GM19239 (cell line): ENCODE measurements at regions not wholly inside any gene's neighbourhood (a gene's known extent, or its start where the extent isn't known, plus 50 kb on each side); places are given as distances from the start of the nearest gene placed in this dataset.

Experiments
- DNase-seq: peaks from one replicate; pipeline ENCODE4 v3.0.0; 2011; ENCODE audit warnings: low spot score; ENCODE audit not compliant: insufficient read length
- FAIRE-seq: peaks from 2 replicates; lab custom pipeline; 2011; peaks lifted over from hg19 to GRCh38; lab: Jason Lieb, UNC

DNA sequence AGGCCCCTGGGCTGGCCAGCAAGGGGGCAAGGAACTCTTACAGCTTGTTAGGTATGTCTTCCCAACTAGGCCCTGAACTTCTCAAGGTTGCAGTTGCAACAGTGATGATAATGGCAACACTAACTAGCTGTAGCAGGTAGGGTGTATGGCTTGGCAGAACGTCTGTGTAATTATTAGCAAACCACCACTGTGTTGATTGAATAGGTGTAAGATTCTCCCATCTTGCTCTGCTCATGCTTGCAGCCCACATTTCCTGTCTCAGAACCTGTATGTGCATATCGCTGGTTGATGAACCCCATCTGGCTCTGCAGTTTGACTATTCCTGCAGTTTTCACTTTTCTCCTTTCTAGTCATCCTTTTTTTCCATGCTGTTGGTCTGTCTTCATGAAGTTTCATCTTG is 178.8 kb downstream of the KATNAL1 start:
- DNase-seq, result no peak

DNA sequence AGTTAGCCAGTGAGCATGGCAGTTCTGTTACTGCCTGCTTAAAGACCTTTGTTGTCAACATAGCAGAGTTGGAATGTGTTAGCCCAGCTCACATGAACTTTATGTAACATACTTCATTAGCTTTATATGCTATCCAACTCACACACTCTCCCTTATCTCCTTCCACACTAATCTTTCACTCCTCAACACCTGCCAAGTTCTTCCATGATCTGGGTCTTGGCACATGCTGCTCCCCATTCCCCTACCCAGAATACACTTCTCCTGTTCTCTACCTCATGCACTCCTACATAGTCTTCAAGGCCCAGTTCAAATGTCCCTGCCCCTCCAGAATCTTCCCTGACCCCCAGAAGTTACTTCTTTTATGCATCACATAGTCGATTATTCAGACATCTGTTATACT is 179.3 kb downstream of the KATNAL1 start:
- FAIRE-seq (no peak), DNase-seq (no peak)

More for the DNA sequence above, 178.8 kb downstream of the KATNAL1 start:
- peak; percentile 69 for FAIRE-seq

DNA sequence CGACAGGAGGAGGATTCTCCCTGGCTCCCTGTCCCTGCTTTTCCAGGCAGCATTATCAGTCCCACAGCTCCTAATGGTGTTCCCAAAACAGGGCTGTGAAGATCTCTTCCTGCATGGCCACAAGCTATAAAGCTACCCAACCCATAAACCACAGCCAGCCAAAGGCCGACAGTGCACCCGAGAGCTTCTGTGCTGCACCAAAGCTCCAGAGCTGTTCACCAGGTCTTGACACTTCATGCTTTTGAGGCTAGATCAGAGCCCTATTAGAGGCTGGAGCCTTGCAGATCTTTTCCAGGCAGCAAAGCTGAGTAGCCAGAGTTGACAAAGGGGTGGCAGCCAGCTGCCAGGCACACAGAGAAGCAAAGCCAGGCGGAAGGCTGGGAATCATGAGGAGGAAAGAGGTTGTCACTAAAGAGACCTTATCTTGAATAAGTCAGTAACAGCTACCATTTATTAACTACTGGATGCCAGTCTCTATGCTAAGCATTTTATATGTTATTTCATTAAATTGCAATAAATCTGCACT is 180.4 kb downstream of the KATNAL1 start:
- DNase-seq (no peak), FAIRE-seq (no peak)

DNA sequence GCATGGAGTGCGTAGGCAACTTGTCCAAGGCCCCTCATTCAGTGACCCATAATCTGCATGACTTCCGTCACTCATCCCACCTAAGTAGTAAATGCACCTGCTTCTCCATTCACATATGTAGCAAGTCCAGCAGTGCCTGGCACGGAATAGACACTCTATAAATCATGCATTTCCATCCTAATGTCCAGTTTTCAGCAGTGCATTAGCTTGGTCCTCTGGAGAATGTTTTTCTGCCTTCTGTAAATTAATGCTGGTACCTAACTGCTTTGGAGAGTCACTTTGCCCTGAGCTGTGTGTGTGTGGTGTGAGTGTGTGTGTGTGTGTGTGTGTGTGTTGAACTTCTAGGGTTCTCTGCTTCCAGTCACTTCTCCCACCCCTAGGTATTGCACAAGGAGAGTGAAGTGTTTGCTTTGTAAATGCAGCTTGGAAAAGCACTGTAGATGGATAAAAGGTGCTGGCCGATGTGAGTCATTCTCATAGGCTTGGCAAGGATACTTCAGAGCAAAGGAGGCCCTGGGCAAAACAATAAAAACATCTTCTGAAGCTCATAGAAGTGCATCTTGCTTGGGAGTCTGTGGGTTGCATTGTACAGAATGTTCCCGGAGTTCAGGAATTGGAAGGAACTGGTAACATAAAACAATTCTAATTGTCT is 181.8 kb downstream of the KATNAL1 start:
- DNase-seq (no peak), FAIRE-seq (no peak)

DNA sequence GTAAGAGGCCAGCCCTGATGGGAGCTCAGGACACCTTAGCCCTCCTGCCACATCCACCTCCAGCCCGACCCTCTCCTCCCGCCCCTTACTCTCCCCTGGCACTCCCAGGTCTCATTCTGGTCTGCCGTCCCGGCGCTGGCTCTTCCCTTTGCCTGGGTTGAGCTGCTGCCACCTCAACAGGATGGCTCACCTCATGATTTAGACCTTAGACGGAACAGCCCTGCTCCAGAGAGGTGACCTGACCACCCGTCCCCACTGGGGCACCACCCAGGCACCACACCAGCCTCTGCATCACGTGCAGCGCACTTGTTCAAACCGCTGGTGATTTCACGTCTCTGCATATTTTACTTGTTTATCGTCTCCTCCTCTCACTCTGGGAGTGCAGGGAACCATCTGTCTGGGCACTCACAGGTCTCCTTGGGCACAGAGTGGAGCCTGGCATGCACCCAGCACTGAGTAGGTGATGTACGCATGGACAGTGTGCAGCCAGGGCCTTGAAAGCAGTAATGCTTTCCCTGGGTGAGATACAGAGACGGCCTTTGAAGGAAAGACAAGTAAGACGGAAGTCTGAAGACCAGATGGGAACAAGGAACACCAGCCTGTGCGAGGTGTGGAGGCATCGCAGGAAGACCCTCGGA is 183.1 kb downstream of the KATNAL1 start:
- FAIRE-seq (no peak), DNase-seq (no peak)

DNA sequence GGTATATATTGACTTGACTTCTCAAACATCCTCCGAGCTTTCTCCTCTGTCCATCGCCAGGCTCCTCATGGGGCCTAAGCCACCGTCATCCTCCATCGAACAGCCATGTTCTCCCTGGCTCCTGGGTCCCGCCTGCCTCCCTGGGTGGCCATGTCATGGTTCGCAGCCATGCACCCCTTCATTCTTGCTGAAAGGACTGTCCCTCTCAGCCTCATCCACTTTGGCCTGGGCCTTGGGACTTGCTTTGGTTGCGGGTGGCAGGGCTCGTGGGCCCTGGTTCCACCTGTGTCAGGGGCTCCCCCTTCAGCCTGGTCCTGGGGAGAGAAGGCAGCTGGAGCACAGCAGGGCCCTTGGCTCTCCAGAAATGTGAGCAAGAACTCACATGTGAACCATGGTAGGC is 183.8 kb downstream of the KATNAL1 start:
- FAIRE-seq, result no peak
- no peak for DNase-seq

DNA sequence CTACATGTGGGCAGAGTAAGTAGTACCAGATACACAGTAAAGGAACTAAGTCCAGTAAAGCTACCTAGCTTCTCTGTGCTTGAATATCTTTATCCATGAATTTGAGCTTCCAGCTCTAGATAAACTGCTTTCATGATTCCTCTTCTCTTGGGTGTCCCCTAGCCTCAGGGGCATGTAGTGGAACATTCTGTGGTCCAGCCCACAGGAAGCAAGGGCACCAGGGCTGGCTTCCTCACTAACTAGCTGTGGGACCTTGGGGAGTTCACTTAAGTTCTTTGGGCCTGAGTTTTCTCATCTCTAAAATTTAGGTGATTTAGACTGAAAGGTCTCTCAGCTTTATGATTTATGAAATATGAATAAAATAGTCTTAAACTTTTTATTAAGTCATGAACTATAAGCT is 185.7 kb downstream of the KATNAL1 start:
- no peak for FAIRE-seq
- no peak for DNase-seq

DNA sequence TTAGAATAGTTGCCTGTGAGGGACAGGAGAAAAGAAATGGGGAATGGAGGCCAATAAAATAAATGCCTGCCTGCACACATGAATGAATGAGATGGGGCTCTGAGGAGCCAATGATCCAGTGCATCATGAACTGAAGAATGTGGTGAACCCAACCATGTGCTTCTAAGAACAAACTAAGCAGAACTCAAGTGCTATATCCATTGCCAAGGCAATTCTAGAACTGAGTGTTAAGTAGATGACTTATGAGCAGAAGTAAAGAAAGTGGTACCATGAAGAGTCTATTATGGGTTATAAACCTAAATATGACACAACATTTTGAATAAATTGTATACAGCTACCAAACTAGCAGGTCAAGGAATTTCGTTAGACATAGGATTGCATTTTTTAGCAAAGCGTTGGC is 186.1 kb downstream of the KATNAL1 start:
- DNase-seq, result no peak
- FAIRE-seq, result no peak

DNA sequence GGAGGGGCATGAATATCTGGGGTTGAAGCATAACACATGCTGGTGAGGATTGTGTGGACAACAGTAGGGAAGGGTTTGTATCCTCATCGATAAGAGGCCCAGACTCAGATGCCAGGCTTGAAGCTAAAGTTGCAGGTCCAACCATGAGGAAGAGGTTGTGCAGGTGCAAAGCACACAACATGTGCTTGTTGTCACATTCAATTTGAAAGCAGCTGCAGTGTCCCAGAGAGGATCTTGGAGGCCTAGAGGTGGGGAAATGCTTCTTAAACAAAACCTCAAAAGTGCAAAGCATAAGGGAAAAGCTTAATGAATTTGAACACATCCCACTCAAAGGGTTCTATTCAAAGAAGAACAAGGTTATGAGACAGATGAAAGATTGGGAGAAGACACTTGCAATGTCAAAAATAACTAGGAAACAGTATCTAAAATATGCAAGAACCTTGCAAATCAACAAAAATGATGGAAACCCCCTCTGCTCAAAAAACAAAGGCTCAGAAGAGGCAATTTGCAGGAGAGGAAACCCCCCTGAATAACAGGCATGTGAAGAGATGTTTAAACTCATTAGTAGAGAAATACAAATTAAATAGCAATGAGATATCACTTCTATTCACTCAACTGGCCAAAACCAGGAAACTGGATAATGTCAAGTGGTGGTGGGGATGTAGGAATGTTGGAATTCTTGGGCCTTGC is 187.1 kb downstream of the KATNAL1 start:
- FAIRE-seq (peak; percentile 56), DNase-seq (no peak)

DNA sequence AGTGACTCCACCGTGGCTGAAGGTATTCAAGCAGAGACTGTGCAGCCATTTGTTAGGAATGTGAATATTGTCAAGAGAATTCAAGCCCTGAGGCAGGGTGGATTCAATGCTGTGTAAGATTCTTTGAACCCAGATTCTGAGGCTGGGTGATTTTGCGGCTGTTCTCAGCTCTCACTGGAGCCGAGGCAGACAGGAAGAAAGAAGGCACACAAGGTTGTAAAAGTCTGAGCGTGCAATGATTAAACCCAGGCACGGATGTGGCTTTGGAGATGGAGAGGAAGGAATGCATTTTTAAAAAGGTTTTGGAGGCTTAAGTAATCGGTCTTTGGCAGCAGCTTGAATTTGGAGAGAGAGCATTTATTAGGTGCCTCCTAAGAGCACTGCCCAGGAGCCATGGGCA is 187.9 kb downstream of the KATNAL1 start:
- DNase-seq (no peak), FAIRE-seq (no peak)

DNA sequence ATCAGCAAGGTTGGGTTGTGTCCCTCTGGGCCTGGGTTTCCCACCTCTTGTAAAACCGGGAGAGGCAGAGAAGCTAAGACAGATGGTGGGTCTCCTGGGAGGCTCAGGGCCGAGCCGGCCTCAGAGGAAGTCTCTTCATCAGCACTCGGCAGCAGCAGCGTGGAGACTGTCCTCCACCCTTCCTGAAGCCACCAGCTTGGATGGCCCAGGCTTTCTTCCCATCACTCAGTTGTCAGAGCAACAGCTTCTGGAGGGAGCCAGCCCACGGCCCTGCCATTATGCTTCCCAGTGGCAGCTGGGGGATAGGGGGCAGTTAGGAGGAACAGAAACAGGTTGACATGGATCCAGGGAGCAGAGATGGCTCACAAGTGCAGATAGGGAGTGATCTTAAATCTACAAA is 191.0 kb downstream of the KATNAL1 start:
- no peak for FAIRE-seq

DNA sequence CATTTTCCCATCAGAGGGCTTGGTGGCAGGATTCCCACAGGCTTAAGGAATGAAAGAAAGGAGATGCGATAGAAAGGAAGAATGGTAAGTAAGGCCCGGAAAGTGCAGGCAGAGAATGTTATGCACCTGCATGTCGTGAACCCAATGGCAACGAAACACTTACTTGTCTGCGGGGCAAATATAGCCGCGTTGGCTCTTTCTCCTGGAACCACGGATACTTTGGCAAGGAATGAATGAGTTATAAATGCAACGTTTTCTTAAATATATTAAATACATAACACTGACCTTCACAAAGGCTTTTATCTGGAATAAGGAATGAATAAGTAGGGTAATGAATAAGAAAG is 192.1 kb downstream of the KATNAL1 start:
- FAIRE-seq, result no peak

More for the DNA sequence above, 191.0 kb downstream of the KATNAL1 start:
- DNase-seq, result no peak

DNA sequence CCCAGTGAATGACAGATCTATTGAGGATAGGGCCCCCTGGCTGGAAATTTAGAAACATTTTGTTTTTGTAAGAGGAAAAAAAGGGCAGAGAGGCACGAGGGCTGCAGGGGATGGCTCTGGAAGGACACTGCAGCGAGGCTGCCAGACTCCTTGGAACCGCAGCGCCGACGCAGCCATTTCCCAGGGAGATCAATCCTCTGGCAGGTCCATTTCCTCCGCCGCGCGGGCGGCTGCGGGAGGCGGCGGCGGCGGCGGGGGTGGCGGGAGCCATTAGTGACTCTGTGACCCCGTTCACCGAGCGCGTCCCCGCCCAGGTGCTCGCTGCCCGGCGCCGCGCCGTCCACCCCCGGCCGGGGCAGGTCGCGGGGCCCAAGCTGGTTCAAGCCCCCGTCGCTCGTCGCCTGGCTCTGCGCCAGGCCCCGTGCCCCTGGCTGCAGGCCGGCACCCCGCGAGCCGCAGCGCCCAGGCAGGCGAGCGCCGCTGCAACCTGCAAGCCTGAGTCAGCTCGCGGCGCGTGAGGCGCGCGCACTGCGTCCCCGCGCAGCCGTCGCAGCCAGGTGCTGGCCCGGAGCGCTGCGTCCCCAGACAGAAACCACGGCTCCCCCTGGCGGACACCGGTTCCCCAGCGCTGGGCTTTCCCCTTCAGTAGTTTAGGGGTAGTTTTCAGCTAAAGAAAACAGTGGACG is 192.6 kb downstream of the KATNAL1 start:
- DNase-seq (peak; percentile 84), FAIRE-seq (peak; percentile 76)

More for the DNA sequence above, 192.1 kb downstream of the KATNAL1 start:
- no peak for DNase-seq

DNA sequence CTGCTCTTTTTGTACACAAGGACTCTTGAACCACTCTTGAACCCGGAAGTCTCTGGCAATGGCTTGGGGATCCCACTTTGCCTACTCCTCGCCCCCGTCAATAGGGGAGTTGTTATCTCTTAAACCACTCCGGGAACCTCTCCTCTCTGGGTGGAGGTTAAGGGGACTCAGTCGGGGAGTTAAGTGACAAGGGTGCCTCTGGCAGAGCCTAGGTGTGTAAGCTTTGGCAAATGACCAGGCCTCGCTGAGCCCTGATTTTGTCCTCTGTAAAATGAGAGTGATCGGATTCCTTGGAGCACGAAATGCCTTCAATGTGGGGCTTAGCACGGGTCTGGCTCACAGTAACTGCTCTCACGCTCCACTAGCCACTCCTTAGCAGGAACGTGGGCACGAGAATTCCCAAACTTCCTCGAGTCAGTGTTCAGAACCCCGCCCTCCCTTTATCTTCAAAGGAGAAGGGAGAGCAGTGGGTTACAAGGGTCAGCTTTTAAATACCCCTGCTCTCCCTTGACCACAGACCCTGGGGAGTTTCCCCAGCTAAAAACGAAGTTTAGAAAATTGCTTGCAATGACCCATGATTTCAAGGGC is 193.3 kb downstream of the KATNAL1 start:
- DNase-seq, result no peak
- no peak for FAIRE-seq

DNA sequence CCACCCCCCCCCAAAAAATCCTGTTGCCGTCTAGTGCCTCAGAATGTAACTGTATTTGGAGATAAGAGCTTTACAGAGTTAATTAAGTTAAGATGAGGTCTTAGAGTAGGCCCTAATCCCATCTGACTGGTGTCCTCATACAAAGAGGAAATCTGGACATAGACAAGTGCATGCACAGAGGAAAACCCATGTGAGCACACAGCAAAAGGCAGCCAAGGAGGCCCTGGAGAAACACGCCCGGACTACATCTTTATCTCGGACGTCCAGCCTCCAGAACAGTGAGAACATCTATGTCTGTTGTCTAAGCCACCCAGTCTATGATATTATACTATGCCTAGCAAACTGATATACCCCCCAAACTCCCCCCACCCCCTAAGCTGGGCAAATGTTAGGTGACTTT is 193.8 kb downstream of the KATNAL1 start:
- DNase-seq (no peak), FAIRE-seq (no peak)

DNA sequence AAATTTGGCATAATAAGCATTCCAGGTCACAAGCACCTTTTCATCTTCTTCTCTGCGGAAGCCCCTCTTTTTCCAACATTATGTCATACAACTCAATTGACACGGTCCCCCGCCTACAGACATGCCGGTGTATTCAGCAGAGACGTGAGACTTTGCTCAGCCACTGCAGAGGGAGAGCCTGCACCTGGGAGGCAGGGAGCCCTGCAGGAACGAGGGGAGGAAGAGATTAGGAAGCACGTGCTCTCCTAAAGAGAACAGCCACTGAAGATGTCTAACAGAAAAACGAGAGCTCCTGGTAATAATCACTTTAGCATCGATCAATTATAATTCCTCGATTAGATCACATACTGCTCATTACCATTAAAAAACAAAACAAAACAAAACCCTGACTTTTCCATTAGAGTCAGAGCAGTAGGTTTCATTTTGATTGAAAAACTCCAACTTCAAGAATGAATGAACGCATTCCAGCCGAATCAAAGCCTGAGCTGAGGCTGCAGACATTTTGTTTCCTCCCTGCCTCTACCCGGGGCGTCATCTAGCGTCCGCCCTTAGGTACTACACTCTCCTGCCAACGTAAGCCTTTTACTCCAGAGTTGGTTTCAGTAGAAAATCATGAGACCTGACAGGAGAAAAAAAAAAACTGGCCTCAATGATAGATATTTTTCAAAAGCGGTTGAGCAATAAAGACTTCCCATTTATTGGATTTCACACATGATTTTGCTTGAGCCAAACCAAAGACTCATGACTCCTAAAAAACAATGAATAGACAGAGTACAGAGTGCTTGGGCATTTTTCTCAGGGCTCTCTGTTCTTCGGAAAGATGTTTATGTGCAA is 194.5 kb downstream of the KATNAL1 start:
- DNase-seq (peak; percentile 76), FAIRE-seq (peak; percentile 91)

DNA sequence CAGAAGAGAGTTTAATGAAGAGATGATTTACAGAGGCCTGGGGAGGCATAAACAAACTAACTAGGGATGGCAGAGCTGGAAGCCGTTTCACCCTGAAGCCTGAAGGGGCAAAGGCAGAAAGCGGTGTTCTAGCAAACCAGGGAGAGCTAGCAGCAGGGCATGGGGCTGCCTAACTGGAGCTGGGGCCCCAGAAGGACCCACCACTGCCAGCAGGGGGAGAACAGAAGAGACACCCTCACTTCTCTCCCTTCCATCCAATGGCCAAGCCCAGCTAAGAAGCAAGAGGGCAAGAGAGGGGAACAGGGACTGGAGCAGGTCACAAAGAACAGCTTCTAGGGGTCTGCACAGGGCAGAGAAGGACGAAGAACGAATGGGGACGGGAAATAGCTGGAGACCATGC is 195.5 kb downstream of the KATNAL1 start:
- DNase-seq, result peak; percentile 23

DNA sequence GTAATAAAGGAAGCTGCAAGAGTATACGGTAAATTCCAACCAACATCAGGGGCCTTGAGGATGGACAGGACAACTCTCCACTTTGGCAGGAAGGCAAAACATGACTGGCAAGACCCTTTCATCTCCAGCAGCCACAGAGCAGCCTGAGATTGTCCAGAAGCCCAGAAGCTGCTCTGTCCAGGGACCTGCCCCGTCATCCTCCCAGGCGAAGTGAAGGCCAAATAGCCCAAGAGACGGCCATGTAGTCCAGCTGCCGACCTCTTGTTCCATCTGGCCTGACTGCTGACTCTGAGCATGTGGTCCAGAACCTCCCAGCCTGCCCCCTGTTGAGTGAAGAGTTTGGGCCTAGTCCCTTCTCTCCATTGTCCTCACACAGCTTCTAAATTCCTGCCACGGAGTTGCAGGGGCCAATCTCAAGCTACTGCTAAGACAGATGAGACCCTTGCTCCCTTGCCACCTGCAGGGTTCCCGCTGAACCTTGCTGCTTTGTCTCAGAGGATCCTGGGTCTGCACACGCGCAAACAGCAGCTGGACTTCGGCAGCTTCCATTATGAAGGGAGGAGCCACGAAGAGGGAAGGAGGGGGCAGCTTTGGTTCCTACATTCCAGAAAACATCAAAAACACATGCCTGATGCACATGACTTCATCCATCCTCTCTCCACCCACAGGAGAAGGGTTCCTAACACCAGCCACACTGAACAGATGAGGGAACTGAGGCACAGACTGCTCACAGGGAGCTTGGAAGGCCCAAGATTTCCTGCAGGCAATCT is 196.9 kb downstream of the KATNAL1 start:
- DNase-seq (no peak), FAIRE-seq (no peak)

More for the DNA sequence above, 195.5 kb downstream of the KATNAL1 start:
- no peak for FAIRE-seq
